K562 (cell line): ENCODE measurements at regions not wholly inside any gene's neighbourhood (a gene's known extent, or its start where the extent isn't known, plus 50 kb on each side); places are given as distances from the start of the nearest gene placed in this dataset.
A peak's percentile ranks its signal among the peaks of the same experiment; 100 is the strongest.
"Not testable (repeated sequence)": the region's sequence is repeated elsewhere in the genome, so short reads cannot be mapped to it uniquely, and the experiment has no call there.

Source experiments
- ATAC-seq: fragments of 200-7000 bp; cut with Tn5 transposase; 3 replicates; pipeline ENCODE4 v1.9.1; 2020; ENCODE audit warnings: moderate library complexity
- BruUV-seq: library from RNA; stranded (reverse); fragments of 400-500 nt; replicated peaks from 2 replicates; lab custom pipeline; 2021; lab: Mats Ljungman, UMichigan
- CTCF ChIA-PET: fragments of 300-600 bp; formaldehyde crosslinking; extraction: SDS; loops from one replicate; lab custom pipeline; 2021; ENCODE audit warnings: low intra/inter-chr PET ratio; lab: Yijun Ruan, JAX
- POLR2A ChIA-PET: fragments of 300-600, 350-650 bp; sonication (Branson Sonifier 250); formaldehyde crosslinking; extraction: SDS; loops from one replicate; lab custom pipeline; 2021; ENCODE audit warnings: antibody characterized with exemption, inconsistent platforms; lab: Yijun Ruan, JAX
- DNase-seq, 4 experiments: peaks; one replicate each; pipeline versions ENCODE4 v3.0.0 to v3.0.0-alpha.2; 2011 to 2018; ENCODE audit warnings: low spot score in 3 of 4, mixed read lengths in 3 of 4; ENCODE audit errors: extremely low read depth in 1 of 4
- FAIRE-seq: peaks from 2 replicates; lab custom pipeline; 2011; peaks lifted over from hg19 to GRCh38; lab: Jason Lieb, UNC
- H2AFZ ChIP-seq: 2 replicates; pipeline ENCODE4 v1.6.0; 2011; ENCODE audit warnings: low read depth, low read length, control low read depth, inconsistent platforms
- H3K27ac ChIP-seq: fragments of 200-600 bp; 3 replicates; pipeline ENCODE4 v1.8.0; 2011; ENCODE audit warnings: low read depth, mild to moderate bottlenecking, control low read depth, inconsistent platforms, low read length, moderate library complexity, mixed read lengths; ENCODE audit errors: extremely low read depth
- H3K27me3 ChIP-seq, 2 experiments: fragments of 300-600 bp in 1 of 2; 2 replicates in 1 of 2; 3 replicates in 1 of 2; pipeline versions ENCODE4 v1.6.0 to v1.8.0; 2011; ENCODE audit warnings: inconsistent platforms in 2 of 2, low read length in 2 of 2, mild to moderate bottlenecking in 1 of 2, mixed read lengths in 1 of 2, moderate library complexity in 1 of 2; ENCODE audit not compliant: control insufficient read depth in 2 of 2, insufficient read depth in 2 of 2
- H3K36me3 ChIP-seq: fragments of 300-600 bp; 3 replicates; pipeline ENCODE4 v1.8.0; 2011; ENCODE audit warnings: mild to moderate bottlenecking, low read length, inconsistent platforms; ENCODE audit not compliant: control insufficient read depth, insufficient read depth
- H3K4me1 ChIP-seq, 2 experiments: fragments of 200-600 bp in 1 of 2; replicated peaks in 1 of 2; 2 replicates in 1 of 2; 3 replicates in 1 of 2; pipeline versions ENCODE4 v1.5.1 to v1.8.0; 2011; ENCODE audit warnings: inconsistent platforms in 2 of 2, low read length in 2 of 2, mild to moderate bottlenecking in 1 of 2, mixed read lengths in 1 of 2, moderate library complexity in 1 of 2; ENCODE audit not compliant: control insufficient read depth in 2 of 2, insufficient read depth in 2 of 2
- H3K4me2 ChIP-seq: 2 replicates; pipeline ENCODE4 v1.6.1; 2011; ENCODE audit warnings: low read length, control low read depth, inconsistent platforms, mixed read lengths; ENCODE audit not compliant: insufficient read depth
- H3K4me3 ChIP-seq: fragments of 200-600 bp; sonication (generic), shearing (Covaris generic); 2 replicates; pipeline ENCODE4 v1.5.1; 2016; ENCODE audit warnings: control low read depth, inconsistent platforms
- H3K79me2 ChIP-seq: fragments of 200-600 bp; 3 replicates; pipeline ENCODE4 v1.8.0; 2011; ENCODE audit warnings: low read length, inconsistent platforms; ENCODE audit not compliant: control insufficient read depth, insufficient read depth
- H3K9ac ChIP-seq, 2 experiments: 2 replicates each; pipeline versions ENCODE4 v1.6.0 to v1.6.1; 2011; ENCODE audit warnings: low read depth in 2 of 2, low read length in 2 of 2, control low read depth in 1 of 2, inconsistent platforms in 1 of 2, mild to moderate bottlenecking in 1 of 2, mixed read lengths in 1 of 2; ENCODE audit not compliant: insufficient read depth in 1 of 2
- H3K9me1 ChIP-seq: one replicate; pipeline ENCODE4 v1.6.0; 2011; ENCODE audit warnings: inconsistent platforms, mild to moderate bottlenecking, low read length, moderate library complexity; ENCODE audit not compliant: control insufficient read depth, insufficient read depth
- H3K9me3 ChIP-seq: replicated peaks from 2 replicates; pipeline ENCODE4 v1.5.1; 2011; ENCODE audit warnings: low read depth, low read length, inconsistent platforms; ENCODE audit not compliant: control insufficient read depth, insufficient read depth
- H4K20me1 ChIP-seq: replicated peaks from 2 replicates; pipeline ENCODE4 v1.6.1; 2011; ENCODE audit warnings: low read length, inconsistent platforms, mixed read lengths; ENCODE audit not compliant: control insufficient read depth, insufficient read depth
- ARID2 ChIP-seq: fragments of 450-650 bp; IDR thresholded peaks from 2 replicates; pipeline ENCODE4 v1.6.1; 2017; ENCODE audit warnings: antibody characterized with exemption, mild to moderate bottlenecking
- CHD1 ChIP-seq: fragments of 200-600 bp; sonication (generic); IDR thresholded peaks from one replicate; pipeline ENCODE4 v1.6.1; 2012; ENCODE audit warnings: mild to moderate bottlenecking, moderate library complexity, low read length, inconsistent platforms
- FOXM1 ChIP-seq, 2 experiments: fragments of 450-650 bp in 1 of 2; sonication (generic) in 1 of 2; formaldehyde crosslinking in 1 of 2; IDR thresholded peaks; 2 replicates each; pipeline versions ENCODE4 v1.6.1 to v1.9.0; 2017 to 2022; ENCODE audit warnings: low read depth in 2 of 2, mild to moderate bottlenecking in 2 of 2, missing genetic modification reagents in 1 of 2, moderate library complexity in 1 of 2
- HDGF ChIP-seq: fragments of 450-650 bp; IDR thresholded peaks from 2 replicates; pipeline ENCODE4 v1.6.1; 2016
- MAFG ChIP-seq: fragments of 450-650 bp; conservative IDR thresholded peaks from 2 replicates; pipeline ENCODE4 v1.6.1; 2016; ENCODE audit warnings: missing genetic modification characterization, missing compliant biosample characterization
- NELFE ChIP-seq: IDR thresholded peaks from 2 replicates; pipeline ENCODE4 v1.6.1; 2011; ENCODE audit warnings: mild to moderate bottlenecking; ENCODE audit not compliant: insufficient read depth, insufficient read length
- NR1H2 ChIP-seq: sonication (generic); formaldehyde crosslinking; IDR thresholded peaks from 2 replicates; pipeline ENCODE4 v1.4.0; 2020; ENCODE audit warnings: mild to moderate bottlenecking, missing genetic modification reagents
- RERE ChIP-seq: sonication (generic); formaldehyde crosslinking; IDR thresholded peaks from 2 replicates; pipeline ENCODE4 v1.8.0; 2023; ENCODE audit warnings: missing genetic modification reagents, mild to moderate bottlenecking, borderline replicate concordance
- SIN3A ChIP-seq, 2 experiments: fragments of 150-350 bp in 1 of 2; IDR thresholded peaks; 2 replicates each; pipeline ENCODE4 v1.6.1; 2011 to 2016; ENCODE audit warnings: borderline replicate concordance in 2 of 2, low read depth in 2 of 2, low read length in 2 of 2, mild to moderate bottlenecking in 2 of 2, moderate library complexity in 2 of 2; ENCODE audit not compliant: control insufficient read depth in 1 of 2
- SRSF7 ChIP-seq: fragments of 200-400 bp; formaldehyde crosslinking; optimal IDR thresholded peaks from 2 replicates; pipeline ENCODE3; 2017; ENCODE audit warnings: mild to moderate bottlenecking, low read depth, low read length
- XRCC4 ChIP-seq: IDR thresholded peaks from one replicate; pipeline ENCODE4 v1.6.1; 2011; ENCODE audit not compliant: insufficient read depth, insufficient read length; ENCODE audit errors: extremely low read depth
- ZNF316 ChIP-seq: fragments of 450-650 bp; IDR thresholded peaks from 2 replicates; pipeline ENCODE4 v1.6.1; 2016
- WGBS: fragments of 100-300 bp; shearing (Covaris generic); methylation state at CpG from one replicate; pipeline ENCODE4 v1.1.6; 2016; ENCODE audit warnings: low coverage, mixed read lengths; ENCODE audit not compliant: insufficient coverage; ENCODE audit errors: missing lambda C conversion rate; 5-methylcytosine and 5-hydroxymethylcytosine counted together
- in situ Hi-C: fragments of 300-500 bp; cut with MboI; formaldehyde crosslinking; loops from 4 replicates; pipeline ENCODE4 v1.15.0; 2018; ENCODE audit warnings: inconsistent platforms, mixed read lengths
- intact Hi-C: fragments of 100-400 bp; cut with micrococcal nuclease; formaldehyde crosslinking; loops from 2 replicates; pipeline ENCODE4 v1.14.2; 2022

GRCh38 chr4:33853670-33854069 is 2390.6 kb downstream of the ARAP2 start:
- H3K9ac ChIP-seq, H2AFZ ChIP-seq, H4K20me1 ChIP-seq, POLR2A ChIA-PET, ATAC-seq, H3K27me3 ChIP-seq, DNase-seq, H3K27ac ChIP-seq, intact Hi-C loops, H3K9me3 ChIP-seq, H3K4me1 ChIP-seq, H3K9me1 ChIP-seq, H3K79me2 ChIP-seq, H3K36me3 ChIP-seq, H3K4me2 ChIP-seq, FAIRE-seq, CTCF ChIA-PET, H3K4me3 ChIP-seq, in situ Hi-C loops, BruUV-seq: not testable (repeated sequence)
- TF ChIP-seq ZNF316, result peak; percentile 50; the same call in 1 of the 2 replicates
- 0 out of 2 replicates have a peak, but pooled peaks have one; percentile 9 for TF ChIP-seq MAFG (tag)

- no peak for FAIRE-seq
- WGBS, result 2% methylated on average over 6 of the region's 6 CpGs
- H3K9me1 ChIP-seq, result no peaks in the 10 kb centered on the region
- no peaks in the 10 kb centered on the region for H3K4me1 ChIP-seq
- H3K79me2 ChIP-seq, result no peaks in the 10 kb centered on the region
- H3K4me2 ChIP-seq, result no peak overlapping the region
- ChIA-PET CTCF (no interaction called here), POLR2A (no interaction called here)
- intact Hi-C loops (no loop called here), in situ Hi-C loops (no loop called here)
- H3K9ac ChIP-seq, result no peak overlapping the region
- no peaks in the 10 kb centered on the region for H3K36me3 ChIP-seq
- BruUV-seq, result no TSS peak
- H3K27me3 ChIP-seq, result no peaks in the 10 kb centered on the region
- no peaks in the 10 kb centered on the region for H3K9me3 ChIP-seq
- no peak for DNase-seq
- ATAC-seq, result no peak
- no peak overlapping the region for H2AFZ ChIP-seq
- H3K4me3 ChIP-seq, result no peak overlapping the region
- no peak overlapping the region for H3K27ac ChIP-seq
- H4K20me1 ChIP-seq, result no peaks in the 10 kb centered on the region
- TF ChIP-seq NR1H2 (CRISPR knock-in tag), result no peak
- no peak for TF ChIP-seq FOXM1 (IDR thresholded peaks at IDR 0.05; ENCODE audit: low read depth)
- TF ChIP-seq FOXM1 (CRISPR knock-in tag; IDR thresholded peaks at IDR 0.05; ENCODE audit: low read depth), result no peak
- no peak for TF ChIP-seq ARID2
- no peak for TF ChIP-seq XRCC4
- no peak for TF ChIP-seq SIN3A (IDR thresholded peaks at IDR 0.05; ENCODE audit: borderline replicate concordance in 2 of 2, control insufficient read depth in 1 of 2, low read depth in 2 of 2, low read length in 2 of 2)
- no peak for TF ChIP-seq NELFE
- no peak for TF ChIP-seq CHD1
- TF ChIP-seq HDGF, result no peak
- no peak for TF ChIP-seq RERE
- TF ChIP-seq SRSF7, result no peak
Measured at GRCh38 chr4:33864290-33864859, 2379.9 kb downstream of the ARAP2 start.
